HG03060 (cell line): ENCODE measurements at regions not wholly inside any gene's neighbourhood (a gene's known extent, or its start where the extent isn't known, plus 50 kb on each side); places are given as distances from the start of the nearest gene placed in this dataset.
"Not testable (repeated sequence)": the region's sequence is repeated elsewhere in the genome, so short reads cannot be mapped to it uniquely, and the experiment has no call there.

Source experiments
- ATAC-seq: cut with Tn5 transposase; IDR thresholded peaks from one replicate; pipeline ENCODE4 v1.9.1; 2021; ENCODE audit warnings: low read depth, moderate number of reproducible peaks; ENCODE audit not compliant: unreplicated experiment

DNA sequence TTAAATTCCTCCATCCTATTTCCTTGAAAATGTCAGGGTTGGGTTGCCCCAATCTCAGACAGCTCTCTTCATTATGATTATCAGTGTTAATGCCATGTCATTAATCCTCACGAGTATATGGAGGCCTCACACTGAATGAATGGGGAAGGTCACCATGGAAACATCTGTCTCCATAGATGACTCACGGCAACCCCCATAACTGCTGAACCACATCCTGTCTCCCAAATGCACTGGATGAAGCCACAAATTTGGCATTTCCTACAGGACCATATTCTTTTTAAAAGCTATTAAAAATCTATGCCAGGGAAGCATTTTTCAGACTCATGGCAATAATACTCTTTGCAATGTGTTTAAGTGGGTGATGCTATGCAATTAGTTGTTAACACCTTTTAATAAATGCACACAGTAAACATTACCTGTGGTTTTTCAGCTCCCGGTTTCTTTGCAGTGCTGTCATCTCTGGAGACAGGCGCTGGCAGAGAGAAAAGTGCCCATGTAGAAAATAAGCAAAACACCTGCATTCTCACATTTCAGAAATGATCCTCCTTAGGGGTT is 80.1 kb upstream of the PTPRK start:
- no peak for ATAC-seq

DNA sequence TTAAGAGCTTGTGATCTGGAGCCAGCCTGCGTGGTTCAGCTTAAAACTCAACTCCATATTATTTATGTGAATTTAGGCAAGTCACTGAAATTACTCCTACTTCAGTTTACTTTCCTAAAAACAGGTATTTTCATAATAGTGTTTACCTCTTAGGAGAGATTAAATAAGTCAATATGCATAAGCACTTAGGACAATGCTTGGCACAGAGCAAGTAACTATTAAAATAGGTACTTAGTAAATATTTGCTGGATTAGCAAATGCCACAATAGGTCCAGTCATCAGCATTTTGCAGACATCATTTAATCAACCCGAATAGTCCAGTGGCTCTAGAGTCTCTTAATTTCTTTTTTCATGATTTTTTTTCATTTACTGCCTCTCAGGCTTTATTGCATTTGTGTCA is 78.6 kb upstream of the PTPRK start:
- no peak for ATAC-seq

DNA sequence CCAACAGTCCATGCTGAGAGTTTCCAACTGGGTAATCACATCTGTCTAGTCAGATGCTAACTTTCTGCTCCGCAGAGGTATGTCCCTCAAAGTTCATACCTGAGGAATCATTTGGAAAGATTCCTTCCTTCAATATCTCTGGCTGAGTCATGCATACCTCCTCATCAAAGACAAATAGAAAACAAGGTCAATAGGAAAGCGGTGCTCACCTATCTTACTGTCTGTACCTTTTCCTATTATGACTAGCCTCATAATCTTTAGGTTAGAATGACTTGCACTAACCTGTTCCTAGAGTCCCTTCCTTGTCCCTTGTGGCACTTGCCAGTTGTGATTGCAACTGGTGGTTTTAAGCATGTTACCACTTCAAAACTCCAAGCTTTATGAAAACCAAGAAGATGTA is 78.2 kb upstream of the PTPRK start:
- ATAC-seq = no peak

DNA sequence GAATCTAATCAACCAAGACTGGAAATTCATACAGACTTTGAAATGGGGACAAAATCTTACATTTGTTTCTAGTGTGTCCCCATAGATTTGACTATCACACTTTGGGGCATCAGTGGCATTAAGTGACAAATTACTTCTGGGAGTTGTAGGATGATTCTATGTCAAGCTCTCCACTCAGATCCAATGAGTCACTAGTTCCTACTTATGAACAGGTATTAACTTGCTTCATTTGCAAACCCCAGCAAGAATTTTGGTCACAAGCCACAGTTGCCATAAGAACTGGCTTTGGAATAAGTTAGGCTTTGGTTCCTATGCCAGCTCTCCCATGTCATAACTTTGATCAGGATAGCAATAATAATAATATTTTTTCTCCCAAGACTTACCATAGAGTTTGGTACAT is 77.6 kb upstream of the PTPRK start:
- ATAC-seq = no peak

DNA sequence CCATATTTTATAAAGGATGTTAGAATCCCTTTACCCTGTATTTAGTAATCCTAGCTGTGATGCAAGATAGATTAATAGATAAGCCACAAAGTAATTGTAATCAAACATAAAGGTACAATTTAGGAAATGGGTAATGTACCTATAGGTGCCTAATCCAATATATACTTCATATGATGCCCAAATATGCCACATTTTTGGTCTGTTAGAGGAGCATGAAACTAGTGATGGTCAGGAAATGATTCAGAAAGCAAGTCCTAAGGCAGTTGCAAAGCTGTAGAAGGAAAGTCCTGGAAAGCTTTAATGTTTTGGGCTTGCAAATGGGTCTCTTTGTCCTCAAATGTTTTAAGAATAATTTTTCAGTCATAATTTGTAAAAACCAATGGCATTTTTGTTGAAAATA is 76.6 kb upstream of the PTPRK start:
- ATAC-seq = no peak

DNA sequence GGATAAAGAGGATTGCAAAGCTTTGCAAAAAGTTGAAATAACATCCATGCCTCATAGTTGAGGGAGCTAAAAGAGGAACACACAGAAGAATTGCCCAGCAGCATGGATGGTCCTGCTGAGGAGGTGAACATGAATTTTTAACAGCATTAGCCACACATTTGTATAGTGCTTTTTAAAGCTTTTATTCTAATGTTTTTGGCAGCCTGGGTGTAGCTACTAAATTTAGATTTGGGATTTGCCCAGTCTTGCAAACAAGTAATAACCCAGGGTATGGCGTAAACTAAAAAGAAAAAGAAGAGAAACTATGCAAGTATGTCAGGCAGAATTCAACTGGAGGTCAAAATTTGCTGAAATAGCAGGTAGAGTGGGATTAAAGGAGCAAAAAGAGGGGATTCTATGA is 75.1 kb upstream of the PTPRK start:
- no peak for ATAC-seq

DNA sequence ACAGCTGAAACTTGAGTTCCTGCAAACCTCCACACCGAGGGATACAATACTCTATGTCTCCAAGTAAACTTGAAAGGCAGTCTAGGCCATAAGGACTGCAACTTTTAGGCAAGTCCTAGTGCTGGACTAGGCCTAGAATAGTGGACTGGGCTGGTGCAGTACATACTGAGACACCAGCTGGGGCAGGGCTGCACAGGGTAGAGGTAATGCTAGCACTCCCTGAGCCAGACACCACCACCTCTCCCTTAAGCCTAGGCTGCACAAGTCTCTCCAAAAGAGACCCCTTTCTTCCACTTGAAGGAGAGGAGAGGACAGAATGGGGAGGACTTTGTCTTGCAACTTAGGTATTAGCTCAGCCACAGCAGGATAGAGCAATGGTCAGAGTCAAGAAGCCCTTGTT is 65.7 kb upstream of the PTPRK start:
- ATAC-seq = no peak

DNA sequence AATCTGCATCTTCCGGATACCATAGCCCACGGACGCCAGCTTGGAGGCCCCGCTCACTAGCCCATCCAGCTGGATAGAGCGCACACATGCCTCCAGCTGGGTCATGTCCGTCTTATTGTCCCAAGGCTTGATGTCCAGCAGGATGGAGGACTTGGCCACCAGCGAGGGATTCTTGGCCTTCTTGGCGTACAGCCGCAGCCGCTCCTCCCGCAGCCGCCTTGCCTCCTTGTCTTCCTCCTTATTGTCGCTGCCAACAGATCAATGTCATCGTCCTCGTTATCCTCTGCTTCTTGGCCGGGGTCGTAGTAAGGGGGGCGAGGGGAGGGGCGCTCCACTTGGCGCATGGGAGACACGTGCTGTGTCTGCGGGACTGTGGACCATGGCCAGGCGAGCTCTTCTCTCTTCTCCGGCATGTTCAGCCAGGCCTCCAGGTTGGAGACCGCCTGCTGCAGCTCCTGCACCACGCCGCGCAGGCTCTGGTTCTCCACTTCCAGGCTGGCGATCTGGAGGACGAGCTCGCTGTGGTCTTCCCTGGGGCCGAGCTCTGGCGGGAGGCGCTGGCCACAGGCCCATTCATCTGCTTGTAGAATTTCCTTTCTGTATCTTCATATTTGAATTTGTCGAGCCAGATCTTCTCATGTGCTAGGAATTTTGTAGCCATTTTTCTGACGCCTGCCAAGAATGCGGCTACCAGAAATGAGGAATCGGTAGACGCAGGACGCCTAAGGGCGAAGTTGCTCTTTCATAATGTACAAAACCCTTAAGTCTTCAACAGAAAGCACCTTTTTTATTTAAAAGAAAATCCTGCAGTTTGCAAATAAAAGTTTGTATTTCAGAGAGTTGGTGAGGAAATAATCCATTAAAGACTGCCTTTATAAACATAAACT is 60.1 kb upstream of the PTPRK start:
- ATAC-seq = no peak

DNA sequence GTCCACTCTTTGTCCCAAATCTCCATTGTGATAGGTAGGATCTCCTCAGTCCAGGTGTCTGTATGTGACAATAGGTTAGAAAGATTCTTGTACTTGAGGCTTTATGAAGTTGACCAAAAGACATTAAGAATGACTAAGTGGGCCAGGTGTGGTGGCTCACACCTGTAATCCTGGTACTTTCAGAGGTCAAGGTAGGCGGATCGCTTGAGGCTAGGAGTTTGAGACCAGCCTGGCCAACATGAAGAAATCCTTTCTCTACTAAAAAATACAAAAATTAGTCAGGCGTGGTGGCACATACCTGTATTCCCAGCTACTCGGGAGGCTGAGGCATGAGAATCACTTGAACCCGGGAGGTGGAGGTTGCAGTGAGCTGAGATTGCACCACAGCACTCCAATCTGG is 54.9 kb upstream of the PTPRK start:
- ATAC-seq = not testable (repeated sequence)

DNA sequence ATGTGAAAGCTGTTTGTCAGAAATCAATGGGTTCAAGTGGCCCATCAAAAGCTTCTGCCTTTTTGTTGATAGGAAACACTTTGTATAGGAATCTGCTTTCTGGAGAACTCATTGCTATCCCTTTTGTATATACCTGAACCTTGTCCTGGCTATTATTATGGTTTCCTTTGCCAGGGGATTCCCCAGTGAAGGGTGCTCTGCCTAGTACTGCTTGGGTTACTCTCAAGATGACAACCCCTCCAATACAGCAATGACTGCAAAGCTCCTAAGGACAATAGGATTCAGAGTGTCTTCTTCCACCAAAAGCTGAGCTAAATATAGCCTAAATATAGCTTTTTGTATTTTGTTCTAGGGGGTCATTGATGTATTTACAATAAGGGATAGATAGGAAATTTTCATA is 54.0 kb upstream of the PTPRK start:
- no peak for ATAC-seq

DNA sequence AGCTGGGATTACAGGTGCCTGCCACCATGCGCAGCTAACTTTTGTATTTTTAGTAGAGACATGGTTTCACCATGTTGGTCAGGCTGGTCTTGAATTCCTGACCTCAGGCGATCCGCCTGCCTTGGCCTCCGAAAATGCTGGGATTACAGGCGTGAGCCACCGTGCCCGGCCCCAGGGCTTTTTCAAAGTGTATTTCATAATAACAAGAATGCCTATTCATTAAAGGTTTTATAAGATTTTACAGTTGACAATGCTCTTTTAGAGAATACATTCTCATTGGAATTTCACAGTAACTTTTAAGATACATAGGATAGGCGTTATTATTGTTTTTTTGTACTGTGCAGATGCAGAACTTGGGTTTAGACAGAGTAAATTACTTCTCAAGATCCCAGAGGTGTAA is 52.6 kb upstream of the PTPRK start:
- ATAC-seq = no peak

DNA sequence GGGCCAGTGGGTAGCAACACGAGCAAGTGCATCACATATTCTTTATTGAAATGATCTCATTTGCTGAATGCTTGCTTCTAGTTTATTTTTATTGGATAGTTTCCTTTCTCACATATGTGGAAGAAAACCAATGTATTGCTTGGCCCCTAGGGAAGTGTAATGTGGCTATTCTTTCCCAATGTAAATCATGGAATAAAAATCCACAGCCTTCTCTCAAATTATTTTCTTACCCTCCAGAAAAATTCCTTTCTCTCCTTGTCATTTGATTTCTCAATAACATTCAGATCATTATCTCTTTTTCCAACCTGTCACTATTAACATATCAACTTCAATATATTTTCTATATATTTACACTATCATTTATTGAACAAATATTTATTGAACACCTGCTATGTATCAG is 51.9 kb upstream of the PTPRK start:
- no peak for ATAC-seq

DNA sequence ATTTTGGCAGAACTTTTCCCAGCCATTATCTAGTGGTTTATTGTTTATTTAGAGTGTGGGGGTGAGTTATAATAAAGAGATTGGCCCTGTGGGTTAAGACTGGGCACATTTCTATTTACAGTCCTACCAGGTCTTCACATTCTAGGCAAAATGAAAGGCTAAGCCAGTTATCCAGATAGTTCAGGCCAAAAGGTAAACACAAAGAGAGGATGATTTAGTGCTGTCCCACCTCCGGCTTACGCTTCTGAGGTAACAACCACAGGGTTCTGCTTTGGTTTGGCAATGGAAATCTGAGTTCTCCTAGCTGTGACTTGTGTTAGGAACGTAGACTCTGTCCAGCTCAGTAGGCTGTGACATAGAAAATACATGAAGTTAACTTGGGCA is 50.3 kb upstream of the PTPRK start:
- no peak for ATAC-seq

DNA sequence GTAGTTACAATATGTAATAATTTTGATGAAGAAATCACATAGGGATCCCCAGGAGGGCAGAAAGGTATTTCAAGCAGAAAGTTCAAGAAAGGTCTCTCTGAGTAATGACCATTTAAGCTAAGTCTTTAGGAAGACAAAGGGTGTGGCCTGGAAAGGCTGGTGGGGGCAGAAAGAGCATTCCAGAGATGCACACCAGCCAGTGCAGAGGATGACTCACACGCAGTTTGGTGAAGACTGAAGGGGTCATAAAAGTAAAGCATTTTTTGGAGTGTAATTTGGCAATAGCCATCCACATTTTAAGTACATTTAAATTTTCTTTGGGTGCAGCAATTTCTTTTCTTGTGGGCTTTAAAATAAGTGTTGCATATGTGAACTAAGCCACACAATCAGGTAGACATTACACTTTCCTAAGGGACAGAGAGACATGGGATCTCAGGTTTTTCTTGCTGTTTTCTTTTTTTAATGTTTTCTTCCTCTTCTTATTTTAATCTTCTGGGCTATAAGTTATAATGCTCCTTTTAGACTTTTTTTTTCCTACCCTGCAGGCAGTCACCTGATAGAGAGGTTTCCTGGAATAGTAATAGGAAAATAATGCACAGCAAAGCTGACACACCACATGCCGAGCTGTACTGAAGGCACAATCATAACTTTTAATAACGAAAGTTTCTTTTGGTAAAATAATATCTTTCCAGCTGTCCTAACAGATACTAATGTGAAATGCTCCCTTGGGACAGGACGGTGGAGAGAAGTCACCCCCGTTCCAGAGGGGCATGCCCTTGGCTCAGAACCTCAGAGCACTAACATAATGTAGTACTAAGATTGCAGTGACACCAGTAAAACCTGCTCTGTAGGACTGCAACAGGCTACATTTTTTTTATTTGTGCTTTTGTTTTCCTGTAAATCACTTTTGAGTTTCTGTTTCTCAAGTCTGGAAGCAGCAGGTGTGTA is 49.6 kb upstream of the PTPRK start:
- ATAC-seq = no peak
